Nucleus accumbens (tissue), 56 donors: ENCODE measurements at regions not wholly inside any gene's neighbourhood (a gene's known extent, or its start where the extent isn't known, plus 50 kb on each side); places are given as distances from the start of the nearest gene placed in this dataset.

ENCODE experiments used
- DNase-seq, 56 donors: peaks; one replicate each; lab custom pipeline; 2025; lab: John Stamatoyannopoulos, UW

GRCh38 chr14:75333606-75334548 lies 55.2 kb downstream of the FOS start:
- DNase-seq = peak in 15 of 56 donors; percentile 4 to 49 (median 19)

GRCh38 chr14:75334549-75335051 lies 56.0 kb downstream of the FOS start:
- DNase-seq = no peak

- peak in 48 of 56 donors; percentile 8 to 79 (median 44) for DNase-seq
Observed at GRCh38 chr14:75335571-75335970, 56.9 kb downstream of the FOS start.

GRCh38 chr14:75338398-75338797 lies 59.8 kb downstream of the FOS start:
- no peak for DNase-seq

- no peak for DNase-seq
Observed at GRCh38 chr14:75339059-75339458, 60.4 kb downstream of the FOS start.

- DNase-seq = peak in 38 of 56 donors; percentile 3 to 69 (median 25)
Observed at GRCh38 chr14:75340921-75341320, 62.3 kb downstream of the FOS start.

- no peak for DNase-seq
Observed at GRCh38 chr14:75341620-75342019, 63.0 kb downstream of the FOS start.

- peak in 17 of 56 donors; percentile 3 to 50 (median 13) for DNase-seq
Observed at GRCh38 chr14:75342762-75343599, 64.4 kb downstream of the FOS start.

GRCh38 chr14:75343911-75344310 lies 65.3 kb downstream of the FOS start:
- DNase-seq = no peak

GRCh38 chr14:75344411-75344810 lies 65.8 kb downstream of the FOS start:
- DNase-seq = no peak

GRCh38 chr14:75350505-75351060 lies 72.0 kb downstream of the FOS start:
- DNase-seq = no peak

GRCh38 chr14:75359098-75359497 lies 68.7 kb upstream of the JDP2 start:
- no peak for DNase-seq

- DNase-seq = no peak
Observed at GRCh38 chr14:75361041-75361440, 66.8 kb upstream of the JDP2 start.

GRCh38 chr14:75361751-75362433 lies 65.9 kb upstream of the JDP2 start:
- no peak for DNase-seq

GRCh38 chr14:75363130-75363529 lies 64.7 kb upstream of the JDP2 start:
- DNase-seq = no peak

- no peak for DNase-seq
Observed at GRCh38 chr14:75363570-75364227, 64.1 kb upstream of the JDP2 start.

GRCh38 chr14:75365116-75365515 lies 62.7 kb upstream of the JDP2 start:
- no peak for DNase-seq

GRCh38 chr14:75366963-75367362 lies 60.9 kb upstream of the JDP2 start:
- DNase-seq = no peak

GRCh38 chr14:75368333-75368732 lies 59.5 kb upstream of the JDP2 start:
- DNase-seq = no peak

GRCh38 chr14:75369506-75369905 lies 58.3 kb upstream of the JDP2 start:
- DNase-seq = no peak
